ENCODE measurements at regions not wholly inside any gene's neighbourhood (a gene's known extent, or its start where the extent isn't known, plus 50 kb on each side); places are given as distances from the start of the nearest gene placed in this dataset.
"Not testable (repeated sequence)": the region's sequence is repeated elsewhere in the genome, so short reads cannot be mapped to it uniquely, and the experiment has no call there.

GRCh38 chr15:79610021-79610420 is 177.9 kb downstream of the MINAR1 start:
- DNase-seq (ENCODE audit: extremely low read depth, low read depth), result no peak
- H3K4me3 ChIP-seq (replicated peaks; ENCODE audit: low read depth, low read length), result no peak overlapping the region
- no peak for TF ChIP-seq CTCF (IDR thresholded peaks at IDR 0.05; ENCODE audit: low read depth, low read length, missing control alignments)

DNA sequence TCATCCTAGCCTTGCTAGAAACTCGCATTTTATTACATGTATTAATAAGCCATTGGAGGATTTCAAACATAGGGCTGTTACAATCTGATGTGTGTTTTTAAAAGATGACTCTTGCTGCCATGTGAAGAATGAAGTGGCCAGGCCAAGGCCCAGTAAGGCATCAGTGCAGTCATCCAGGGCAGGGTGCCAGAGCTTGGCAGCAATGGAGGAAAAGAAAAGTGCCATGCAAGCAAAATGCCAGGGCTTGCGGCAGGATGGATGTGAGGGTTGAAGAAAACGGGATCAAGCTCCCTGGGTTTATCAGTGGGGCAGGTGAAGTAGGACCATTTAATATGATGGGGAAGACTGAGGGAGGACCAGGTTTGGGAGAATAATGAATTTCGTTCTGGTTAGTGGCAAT is 183.6 kb downstream of the MINAR1 start:
- no peak overlapping the region for H3K4me3 ChIP-seq (replicated peaks; ENCODE audit: low read depth, low read length)
- no peak for TF ChIP-seq CTCF (IDR thresholded peaks at IDR 0.05; ENCODE audit: low read depth, low read length, missing control alignments)
- DNase-seq (ENCODE audit: extremely low read depth, low read depth), result no peak

DNA sequence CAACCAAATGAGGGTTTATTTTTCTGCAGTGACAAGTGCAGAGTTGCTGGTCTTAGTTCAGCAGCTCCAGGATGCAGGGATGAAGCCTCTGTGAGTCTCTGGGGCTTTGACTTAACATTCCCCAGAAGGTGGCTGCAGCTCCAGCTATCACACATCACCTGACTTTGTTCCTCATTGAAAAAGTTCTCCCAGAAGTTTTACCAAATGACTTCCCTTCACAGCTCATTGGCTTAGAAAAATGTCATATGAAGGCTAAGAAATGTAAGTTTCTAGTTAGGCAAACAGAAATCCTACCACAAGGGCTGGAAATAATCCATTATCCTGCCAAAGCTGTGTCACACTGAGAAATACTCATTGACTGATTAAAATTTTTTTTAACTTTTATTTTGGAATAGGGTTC is 184.9 kb downstream of the MINAR1 start:
- DNase-seq (ENCODE audit: extremely low read depth, low read depth), result no peak
- no peak for TF ChIP-seq CTCF (IDR thresholded peaks at IDR 0.05; ENCODE audit: low read depth, low read length, missing control alignments)
- no peak overlapping the region for H3K4me3 ChIP-seq (replicated peaks; ENCODE audit: low read depth, low read length)

DNA sequence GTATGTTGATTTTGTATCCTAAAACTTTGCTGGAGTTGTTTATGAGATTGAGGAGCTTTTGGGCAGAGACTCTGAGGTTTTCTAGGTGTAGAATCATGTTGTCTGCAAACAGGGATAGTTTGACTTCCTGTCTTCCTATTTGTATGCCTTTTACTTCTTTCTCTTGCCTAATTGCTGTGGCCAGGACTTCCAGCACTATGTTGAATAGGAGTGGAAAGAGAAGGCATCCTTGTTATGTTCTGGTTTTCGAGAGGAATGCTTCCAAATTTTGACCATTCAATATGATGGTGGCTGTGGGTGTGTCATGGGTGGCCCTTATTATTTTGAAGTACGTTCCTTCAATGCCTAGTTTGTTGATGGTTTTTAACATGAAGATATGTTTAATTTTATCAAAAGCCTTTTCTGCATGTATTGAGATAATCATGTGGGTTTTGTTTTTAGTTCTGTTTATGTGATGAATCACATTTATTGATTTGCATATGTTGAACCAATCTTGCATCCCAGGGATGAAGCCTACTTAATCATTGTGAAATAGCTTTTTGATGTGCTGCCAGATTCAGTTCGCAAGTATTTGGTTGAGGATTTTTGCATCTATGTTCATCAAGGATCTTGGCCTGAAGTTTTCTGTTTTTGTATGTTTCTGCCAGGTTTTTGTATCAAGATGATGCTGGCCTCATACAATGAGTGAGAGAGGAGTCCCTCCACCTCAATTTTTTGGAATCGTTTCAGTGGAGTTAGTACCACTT is 188.1 kb downstream of the MINAR1 start:
- no peak for TF ChIP-seq CTCF (IDR thresholded peaks at IDR 0.05; ENCODE audit: low read depth, low read length, missing control alignments)
- no peak for DNase-seq (ENCODE audit: extremely low read depth, low read depth)
- H3K4me3 ChIP-seq (replicated peaks; ENCODE audit: low read depth, low read length), result no peak overlapping the region

DNA sequence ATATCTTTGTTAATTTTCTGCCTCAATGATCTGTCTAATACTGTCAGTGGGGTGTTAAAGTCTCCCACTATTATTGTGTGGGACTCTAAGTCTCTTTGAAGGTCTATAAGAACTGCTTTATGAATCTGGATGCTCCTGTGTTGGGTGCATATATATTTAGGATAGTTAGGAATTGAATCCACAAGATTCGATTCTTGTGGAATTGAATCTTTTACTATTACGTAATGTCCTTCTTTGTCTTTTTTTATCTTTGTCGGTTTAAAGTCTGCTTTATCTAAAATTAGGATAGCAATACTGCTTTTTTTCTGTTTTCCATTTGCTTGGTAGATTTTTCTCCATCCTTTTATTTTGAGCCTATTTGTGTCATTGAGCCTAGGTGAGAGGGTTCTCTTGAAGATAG is 189.7 kb downstream of the MINAR1 start:
- H3K4me3 ChIP-seq (replicated peaks; ENCODE audit: low read depth, low read length); DNase-seq (ENCODE audit: extremely low read depth, low read depth): not testable (repeated sequence)

DNA sequence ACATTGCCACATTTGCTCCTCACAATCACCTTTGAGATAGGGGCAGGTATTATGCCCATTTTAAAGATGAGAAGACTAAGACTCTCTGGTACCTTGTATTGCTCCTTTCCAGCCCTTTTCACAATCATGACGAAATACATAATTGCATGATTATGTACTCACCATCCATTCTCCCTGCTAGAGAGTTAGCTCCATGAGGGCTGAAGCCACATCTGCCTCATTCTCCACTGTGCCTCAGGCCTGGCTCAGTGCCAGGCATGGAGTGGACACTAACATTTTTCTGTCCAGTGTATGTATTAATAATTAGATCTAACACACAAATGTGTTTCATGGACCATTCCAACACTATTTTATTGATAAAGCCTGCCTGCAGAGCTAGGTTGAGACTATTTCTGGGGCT is 191.4 kb downstream of the MINAR1 start:
- TF ChIP-seq CTCF (IDR thresholded peaks at IDR 0.05; ENCODE audit: low read depth, low read length, missing control alignments), result no peak
- DNase-seq (ENCODE audit: extremely low read depth, low read depth), result no peak
- H3K4me3 ChIP-seq (replicated peaks; ENCODE audit: low read depth, low read length), result no peak overlapping the region

DNA sequence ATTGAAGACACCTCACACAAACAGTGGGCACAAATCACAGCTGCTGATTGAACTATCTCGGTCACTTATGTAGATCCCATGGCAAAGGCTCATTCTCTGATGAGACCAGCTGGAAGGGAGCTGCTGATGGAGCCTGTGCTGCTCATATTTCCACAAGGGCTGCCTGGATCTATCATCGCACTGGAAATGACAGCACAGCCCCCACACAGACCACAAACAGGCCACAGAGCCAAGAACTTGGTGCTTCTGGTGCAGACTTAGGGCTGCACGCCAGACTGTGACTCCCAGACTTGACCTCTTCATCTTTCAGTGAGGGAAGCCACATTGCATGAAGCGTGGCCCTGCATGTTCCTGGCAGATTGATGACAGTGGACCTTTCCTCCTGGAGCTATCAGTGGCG is 197.6 kb downstream of the MINAR1 start:
- TF ChIP-seq CTCF (IDR thresholded peaks at IDR 0.05; ENCODE audit: low read depth, low read length, missing control alignments), result no peak
- peak; percentile 43 for DNase-seq (ENCODE audit: extremely low read depth, low read depth)
- no peak overlapping the region for H3K4me3 ChIP-seq (replicated peaks; ENCODE audit: low read depth, low read length)
